Neural crest cell (in vitro differentiated cells): ENCODE measurements at regions not wholly inside any gene's neighbourhood (a gene's known extent, or its start where the extent isn't known, plus 50 kb on each side); places are given as distances from the start of the nearest gene placed in this dataset.

Experiments
- DNase-seq: peaks from one replicate; pipeline ENCODE4 v3.0.0; 2021; ENCODE audit warnings: low read depth, mixed read lengths, low spot score
- H3K27ac Mint-ChIP-seq: one replicate; pipeline ENCODE4 v1.8.0; 2021; ENCODE audit warnings: mild to moderate bottlenecking, mixed read lengths; ENCODE audit not compliant: unreplicated experiment
- H3K27me3 Mint-ChIP-seq: 2 replicates; pipeline ENCODE4 v1.8.0; 2021; ENCODE audit warnings: low read depth, mild to moderate bottlenecking, mixed read lengths
- H3K36me3 Mint-ChIP-seq: 2 replicates; pipeline ENCODE4 v1.8.0; 2021; ENCODE audit warnings: low read depth, mild to moderate bottlenecking, mixed read lengths
- H3K4me1 Mint-ChIP-seq: 2 replicates; pipeline ENCODE4 v1.8.0; 2021; ENCODE audit warnings: mixed read lengths
- H3K4me3 Mint-ChIP-seq: one replicate; pipeline ENCODE4 v1.8.0; 2021; ENCODE audit warnings: mild to moderate bottlenecking, mixed read lengths
- H3K9me3 Mint-ChIP-seq: 2 replicates; pipeline ENCODE4 v1.8.0; 2021; ENCODE audit warnings: mixed read lengths
- CTCF ChIP-seq: fragments of 200-600 bp; sonication (generic); conservative IDR thresholded peaks from 2 replicates; pipeline ENCODE4 v1.5.0; 2021; ENCODE audit warnings: antibody characterized with exemption, mild to moderate bottlenecking

GRCh38 chr10:2970190-2970823 is 97.0 kb upstream of the PFKP start:
- no peak for DNase-seq
- no peaks in the 10 kb centered on the region for H3K36me3 Mint-ChIP-seq
- no peaks in the 10 kb centered on the region for H3K4me1 Mint-ChIP-seq
- H3K9me3 Mint-ChIP-seq = no peaks in the 10 kb centered on the region
- H3K27me3 Mint-ChIP-seq = peaks cover 2% of the 10 kb centered on the region
- H3K4me3 Mint-ChIP-seq = no peak overlapping the region
- no peak for TF ChIP-seq CTCF
- no peak overlapping the region for H3K27ac Mint-ChIP-seq

- Mint-ChIP-seq H3K36me3 (no peaks in the 10 kb centered on the region), H3K27me3 (peaks cover 5% of the 10 kb centered on the region), H3K27ac (no peak overlapping the region), H3K4me1 (no peaks in the 10 kb centered on the region), H3K4me3 (no peak overlapping the region), H3K9me3 (peaks cover 5% of the 10 kb centered on the region)
- no peak for DNase-seq
- TF ChIP-seq CTCF = no peak
These were observed 98.8 kb upstream of the PFKP start for GRCh38 chr10:2968401-2969058.

GRCh38 chr10:2966134-2966533 is 101.2 kb upstream of the PFKP start:
- H3K27ac Mint-ChIP-seq = no peak overlapping the region
- H3K4me1 Mint-ChIP-seq = no peaks in the 10 kb centered on the region
- DNase-seq = no peak
- H3K4me3 Mint-ChIP-seq = no peak overlapping the region
- no peaks in the 10 kb centered on the region for H3K36me3 Mint-ChIP-seq
- peaks cover 5% of the 10 kb centered on the region for H3K27me3 Mint-ChIP-seq
- TF ChIP-seq CTCF = no peak
- peaks cover 5% of the 10 kb centered on the region for H3K9me3 Mint-ChIP-seq

- Mint-ChIP-seq H3K27ac (no peak overlapping the region), H3K4me3 (no peak overlapping the region), H3K27me3 (peaks cover 5% of the 10 kb centered on the region), H3K9me3 (peaks cover 6% of the 10 kb centered on the region), H3K36me3 (no peaks in the 10 kb centered on the region), H3K4me1 (no peaks in the 10 kb centered on the region)
- TF ChIP-seq CTCF = no peak
- no peak for DNase-seq
These were observed 102.6 kb upstream of the PFKP start for GRCh38 chr10:2964632-2965296.

- H3K27ac Mint-ChIP-seq = no peak overlapping the region
- H3K4me1 Mint-ChIP-seq = no peaks in the 10 kb centered on the region
- TF ChIP-seq CTCF = no peak
- H3K4me3 Mint-ChIP-seq = no peak overlapping the region
- no peaks in the 10 kb centered on the region for H3K36me3 Mint-ChIP-seq
- H3K27me3 Mint-ChIP-seq = peaks cover 5% of the 10 kb centered on the region
- DNase-seq = no peak
- H3K9me3 Mint-ChIP-seq = peaks cover 9% of the 10 kb centered on the region
These were observed 103.3 kb upstream of the PFKP start for GRCh38 chr10:2963889-2964631.
